HCT116 (cell line): ENCODE measurements at regions not wholly inside any gene's neighbourhood (a gene's known extent, or its start where the extent isn't known, plus 50 kb on each side); places are given as distances from the start of the nearest gene placed in this dataset.

Experiments
- ATAC-seq: fragments of 200-7000 bp; cut with Tn5 transposase; 2 replicates; pipeline ENCODE4 v1.9.1; 2020; ENCODE audit warnings: mild to moderate bottlenecking, moderate library complexity
- BruUV-seq: library from RNA; stranded (reverse); fragments of 400-500 nt; replicated peaks from 2 replicates; lab custom pipeline; 2021; lab: Mats Ljungman, UMichigan
- CTCF ChIA-PET: fragments of 300-600 bp; sonication (Branson Sonifier 250); formaldehyde crosslinking; loops from one replicate; lab custom pipeline; 2021; ENCODE audit warnings: antibody characterized with exemption; lab: Charles Lee
- POLR2A ChIA-PET: fragments of 300-600, 350-600 bp; sonication (Branson Sonifier 250); formaldehyde crosslinking; loops from one replicate; lab custom pipeline; 2021; ENCODE audit warnings: antibody characterized with exemption; lab: Charles Lee
- RAD21 ChIA-PET, 2 experiments: fragments of 300-600 bp; sonication (Branson Sonifier 250); formaldehyde crosslinking; loops; one replicate each; lab custom pipeline; 2023; ENCODE audit warnings: low total read pairs in 2 of 2; ENCODE audit not compliant: uncharacterized antibody in 2 of 2, unreplicated experiment in 2 of 2, low non-redundant PET in 1 of 2; lab: Charles Lee
- DNase-seq: peaks from one replicate; pipeline ENCODE4 v3.0.0-alpha.2; 2010; ENCODE audit warnings: low read depth, low spot score
- H2AFZ ChIP-seq: fragments of 200-600 bp; shearing (Covaris generic), sonication (generic); 2 replicates; pipeline ENCODE4 v1.6.1; 2017; ENCODE audit warnings: low read depth, mixed run types, mixed read lengths, antibody characterized with exemption, low read length; ENCODE audit not compliant: poor library complexity, severe bottlenecking
- H3K27ac ChIP-seq: 2 replicates; pipeline ENCODE4 v1.5.1; 2012; ENCODE audit warnings: low read depth, low read length
- H3K27me3 ChIP-seq: fragments of 200-600 bp; sonication (generic); 2 replicates; pipeline ENCODE4 v1.6.1; 2016; ENCODE audit warnings: mixed run types, low read length, mixed read lengths; ENCODE audit not compliant: insufficient read depth
- H3K36me3 ChIP-seq, 2 experiments: fragments of 200-500 bp in 1 of 2; fragments of 200-600 bp in 1 of 2; sonication (Bioruptor generic) in 1 of 2; sonication (generic) in 1 of 2; 2 replicates each; pipeline versions ENCODE4 v1.5.1 to v1.6.1; 2014 to 2016; ENCODE audit warnings: low read length in 2 of 2, inconsistent platforms in 1 of 2, mixed read lengths in 1 of 2, mixed run types in 1 of 2; ENCODE audit not compliant: insufficient read depth in 2 of 2, control insufficient read depth in 1 of 2
- H3K4me1 ChIP-seq, 2 experiments: fragments of 200-600 bp in 1 of 2; sonication (generic) in 1 of 2; 2 replicates each; pipeline versions ENCODE4 v1.5.1 to v1.6.1; 2012 to 2017; ENCODE audit warnings: low read length in 2 of 2, inconsistent platforms in 1 of 2, mild to moderate bottlenecking in 1 of 2, mixed read lengths in 1 of 2, mixed run types in 1 of 2, moderate library complexity in 1 of 2; ENCODE audit not compliant: insufficient read depth in 2 of 2, control insufficient read depth in 1 of 2
- H3K4me2 ChIP-seq: fragments of 200-600 bp; sonication (generic); 2 replicates; pipeline ENCODE4 v1.6.1; 2017; ENCODE audit warnings: mixed run types, low read length, mixed read lengths
- H3K4me3 ChIP-seq, 2 experiments: fragments of 200-600 bp in 1 of 2; sonication (generic) in 1 of 2; replicated peaks in 1 of 2; 2 replicates each; pipeline ENCODE4 v1.5.1; 2011 to 2016; ENCODE audit warnings: low read length in 2 of 2, control low read depth in 1 of 2, low read depth in 1 of 2, mild to moderate bottlenecking in 1 of 2, mixed read lengths in 1 of 2, mixed run types in 1 of 2
- H3K79me2 ChIP-seq: fragments of 200-600 bp; sonication (generic); 2 replicates; pipeline ENCODE4 v1.6.1; 2017; ENCODE audit warnings: mild to moderate bottlenecking, mixed run types, low read length, moderate library complexity, mixed read lengths; ENCODE audit not compliant: insufficient read depth
- H3K9ac ChIP-seq: fragments of 200-600 bp; sonication (generic); 2 replicates; pipeline ENCODE4 v1.6.1; 2016; ENCODE audit warnings: low read length, mixed read lengths
- H3K9me2 ChIP-seq: fragments of 200-600 bp; sonication (generic), shearing (Covaris generic); 2 replicates; pipeline ENCODE4 v1.6.1; 2017; ENCODE audit warnings: mixed run types, mild to moderate bottlenecking, moderate library complexity; ENCODE audit not compliant: insufficient read depth
- H3K9me3 ChIP-seq, 2 experiments: fragments of 200-500 bp in 1 of 2; fragments of 200-600 bp in 1 of 2; sonication (Bioruptor generic) in 1 of 2; sonication (generic) in 1 of 2; 2 replicates each; pipeline ENCODE4 v1.6.1; 2014 to 2017; ENCODE audit warnings: low read length in 2 of 2, mixed read lengths in 2 of 2, inconsistent platforms in 1 of 2, low read depth in 1 of 2, mild to moderate bottlenecking in 1 of 2, mixed run types in 1 of 2, moderate library complexity in 1 of 2; ENCODE audit not compliant: control insufficient read depth in 1 of 2, insufficient read depth in 1 of 2
- H4K20me1 ChIP-seq: fragments of 200-600 bp; sonication (generic), shearing (Covaris generic); 2 replicates; pipeline ENCODE4 v1.6.1; 2017; ENCODE audit warnings: mixed run types, mild to moderate bottlenecking, moderate library complexity; ENCODE audit not compliant: insufficient read depth
- CBX3 ChIP-seq: IDR thresholded peaks from 2 replicates; pipeline ENCODE4 v1.6.1; 2012; ENCODE audit warnings: low read depth
- CTCF ChIP-seq, 3 experiments: fragments of 200-600 bp in 1 of 3; sonication (generic) in 1 of 3; IDR thresholded peaks in 2 of 3; conservative IDR thresholded peaks in 1 of 3; 2 replicates each; pipeline ENCODE4 v1.5.1; 2012 to 2017; ENCODE audit warnings: low read depth in 2 of 3, low read length in 2 of 3, antibody characterized with exemption in 1 of 3, borderline replicate concordance in 1 of 3, control low read depth in 1 of 3, mild to moderate bottlenecking in 1 of 3, mixed read lengths in 1 of 3, mixed run types in 1 of 3, moderate library complexity in 1 of 3; ENCODE audit not compliant: insufficient read depth in 1 of 3
- EGR1 ChIP-seq: IDR thresholded peaks from 2 replicates; pipeline ENCODE4 v1.6.1; 2012; ENCODE audit warnings: low read depth
- ELF1 ChIP-seq: IDR thresholded peaks from 2 replicates; pipeline ENCODE4 v1.6.1; 2012; ENCODE audit warnings: low read depth, borderline replicate concordance
- EZH2 ChIP-seq: fragments of 200-600 bp; sonication (generic); IDR thresholded peaks from 2 replicates; pipeline ENCODE4 v1.6.1; 2017; ENCODE audit warnings: antibody characterized with exemption, mixed run types
- JUND ChIP-seq: IDR thresholded peaks from 2 replicates; pipeline ENCODE4 v1.6.1; 2012
- MAX ChIP-seq: IDR thresholded peaks from 2 replicates; pipeline ENCODE4 v1.6.1; 2012
- REST ChIP-seq: IDR thresholded peaks from 2 replicates; pipeline ENCODE4 v1.6.1; 2012; ENCODE audit warnings: low read depth
- YY1 ChIP-seq: IDR thresholded peaks from 2 replicates; pipeline ENCODE4 v1.6.1; 2011; ENCODE audit warnings: low read length, low read depth, moderate library complexity, mild to moderate bottlenecking; ENCODE audit not compliant: insufficient replicate concordance; ENCODE audit errors: extremely low read depth
- ZBTB33 ChIP-seq: IDR thresholded peaks from 2 replicates; pipeline ENCODE4 v1.6.1; 2011; ENCODE audit warnings: mild to moderate bottlenecking, low read length, moderate library complexity; ENCODE audit not compliant: insufficient replicate concordance; ENCODE audit errors: extremely low read depth
- ZFX ChIP-seq: fragments of 450-650 bp; IDR thresholded peaks from 2 replicates; pipeline ENCODE4 v1.6.1; 2017
- ZNF274 ChIP-seq: fragments of 200-500 bp; sonication (Bioruptor generic); IDR thresholded peaks from 2 replicates; pipeline ENCODE4 v1.6.1; 2014; ENCODE audit warnings: mild to moderate bottlenecking, low read depth, low read length, inconsistent platforms
- intact Hi-C: fragments of 100-400 bp; cut with micrococcal nuclease; formaldehyde crosslinking; loops from 2 replicates; pipeline ENCODE4 v1.10.0; 2022

- no peaks in the 10 kb centered on the region for H3K36me3 ChIP-seq
- CTCF ChIA-PET = no interaction called here
- BruUV-seq = no TSS peak
Measured at GRCh38 chr4:43903456-43903855, 545.2 kb downstream of the KCTD8 start.

More at GRCh38 chr4:43903456-43903855, 545.2 kb downstream of the KCTD8 start:
- Histone ChIP-seq H3K9ac (no peak overlapping the region), H4K20me1 (no peaks in the 10 kb centered on the region), H3K9me3 (peaks cover 3 to 15% of the 10 kb centered on the region in 2 experiments; a peak in 2 of 4 replicates), H3K4me2 (no peak overlapping the region), H3K79me2 (no peaks in the 10 kb centered on the region), H3K4me1 (no peaks in the 10 kb centered on the region), H3K9me2 (no peaks in the 10 kb centered on the region), H3K27me3 (no peaks in the 10 kb centered on the region), H3K27ac (no peak overlapping the region), H3K4me3 (no peak overlapping the region), H2AFZ (no peak overlapping the region)
- ATAC-seq = no peak
- intact Hi-C loops = no loop called here
- DNase-seq = no peak
- POLR2A ChIA-PET = no interaction called here
- RAD21 ChIA-PET = no interaction called here
- TF ChIP-seq CTCF (IDR thresholded peaks at IDR 0.05 in 2 of 3, conservative IDR thresholded peaks at IDR 0.05 in 1 of 3; ENCODE audit: borderline replicate concordance in 1 of 3, insufficient read depth in 1 of 3, low read depth in 2 of 3, low read length in 2 of 3) = no peak
- TF ChIP-seq EGR1 = no peak
- TF ChIP-seq JUND = no peak
- no peak for TF ChIP-seq ZNF274
- TF ChIP-seq CBX3 = no peak
- TF ChIP-seq YY1 = no peak
- no peak for TF ChIP-seq ELF1
- no peak for TF ChIP-seq EZH2
- no peak for TF ChIP-seq ZBTB33
- TF ChIP-seq MAX = no peak
- TF ChIP-seq ZFX = no peak
- no peak for TF ChIP-seq REST
